ENCODE measurements at regions not wholly inside any gene's neighbourhood (a gene's known extent, or its start where the extent isn't known, plus 50 kb on each side); places are given as distances from the start of the nearest gene placed in this dataset.

DNA sequence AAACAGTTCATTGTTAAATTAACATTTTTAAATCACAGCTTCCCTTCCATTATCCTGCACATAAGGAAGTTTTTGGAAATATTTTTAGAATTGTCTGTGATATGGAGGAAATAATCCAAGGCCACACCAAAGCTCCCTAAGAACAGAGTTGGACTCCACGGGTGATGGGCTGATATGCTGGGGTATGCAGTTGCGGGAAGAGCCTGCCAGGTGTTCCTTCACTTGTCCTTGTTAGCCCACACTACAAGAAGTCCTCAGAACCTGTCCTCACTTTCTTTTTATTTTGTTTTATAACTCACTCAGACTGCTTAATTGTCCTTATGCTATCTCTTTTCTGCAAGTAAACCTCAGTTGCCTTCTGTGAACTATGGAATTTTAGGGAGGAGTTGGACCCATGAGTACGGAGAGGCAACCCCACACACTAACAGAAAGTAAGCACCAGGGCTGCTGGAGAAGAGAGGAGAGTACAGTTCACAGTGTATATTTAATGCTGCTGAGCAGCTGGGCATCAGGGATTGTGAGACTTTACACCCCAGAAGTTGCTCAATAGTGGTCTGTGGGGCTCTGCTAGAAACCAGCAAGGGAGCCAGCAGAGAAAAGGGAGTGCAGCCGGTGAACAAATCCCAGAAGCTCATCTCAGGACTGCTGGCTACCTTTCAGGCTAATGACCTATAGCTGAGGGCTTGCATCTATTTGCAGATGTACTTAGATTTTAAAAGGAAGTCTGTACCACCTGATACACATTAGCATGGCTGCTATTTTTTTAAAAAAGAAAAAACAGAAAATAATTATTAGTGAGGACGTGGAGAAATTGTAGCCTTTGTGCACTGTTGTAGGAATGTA lies 64.6 kb upstream of the FOXN2 start:
- in situ Hi-C loops (cut with MboI; ENCODE audit: low sequenced_read_pairs) = no loop called here

DNA sequence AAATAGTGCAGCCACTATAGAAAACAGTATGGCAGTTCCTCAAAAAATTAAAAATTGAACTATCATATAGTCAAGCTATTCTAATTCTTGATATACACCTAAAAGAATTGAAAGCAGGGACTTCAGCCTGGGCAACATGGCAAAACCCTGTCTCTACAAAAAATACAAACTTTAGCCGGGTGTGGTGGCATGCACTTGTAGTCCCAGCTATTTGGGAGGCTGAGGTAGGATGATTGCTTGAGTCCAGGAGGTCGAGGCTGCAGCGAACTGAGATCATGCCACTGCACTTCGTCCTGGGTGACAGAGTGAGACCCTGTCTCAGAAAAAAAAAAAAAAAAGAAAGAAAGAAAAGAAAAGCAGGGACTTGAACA lies 64.0 kb upstream of the FOXN2 start:
- in situ Hi-C loops (cut with MboI; ENCODE audit: low sequenced_read_pairs) = no loop called here

DNA sequence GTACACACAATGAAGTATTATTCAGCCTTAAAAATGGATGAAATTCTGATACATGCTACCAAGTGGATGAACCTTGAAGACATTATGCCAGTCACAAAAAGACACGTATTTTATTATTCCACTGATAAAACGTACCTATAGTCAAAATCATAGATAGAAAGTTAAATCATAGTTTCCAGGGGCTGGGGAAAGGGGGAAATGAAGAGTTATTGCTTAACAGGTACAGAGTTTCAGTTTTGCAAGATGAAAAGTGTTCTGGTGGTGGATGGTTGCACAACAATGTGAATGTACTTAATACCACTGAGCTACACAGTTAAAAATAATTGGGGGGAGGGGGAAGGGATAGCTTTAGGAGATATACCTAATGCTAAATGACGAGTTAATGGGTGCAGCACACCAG lies 63.5 kb upstream of the FOXN2 start:
- in situ Hi-C loops (cut with MboI; ENCODE audit: low sequenced_read_pairs) = no loop called here

GRCh38 chr2:48251437-48252148 lies 62.9 kb upstream of the FOXN2 start:
- in situ Hi-C loops (cut with MboI; ENCODE audit: low sequenced_read_pairs) = no loop called here

GRCh38 chr2:48253301-48253700 lies 61.2 kb upstream of the FOXN2 start:
- in situ Hi-C loops (cut with MboI; ENCODE audit: low sequenced_read_pairs) = no loop called here

DNA sequence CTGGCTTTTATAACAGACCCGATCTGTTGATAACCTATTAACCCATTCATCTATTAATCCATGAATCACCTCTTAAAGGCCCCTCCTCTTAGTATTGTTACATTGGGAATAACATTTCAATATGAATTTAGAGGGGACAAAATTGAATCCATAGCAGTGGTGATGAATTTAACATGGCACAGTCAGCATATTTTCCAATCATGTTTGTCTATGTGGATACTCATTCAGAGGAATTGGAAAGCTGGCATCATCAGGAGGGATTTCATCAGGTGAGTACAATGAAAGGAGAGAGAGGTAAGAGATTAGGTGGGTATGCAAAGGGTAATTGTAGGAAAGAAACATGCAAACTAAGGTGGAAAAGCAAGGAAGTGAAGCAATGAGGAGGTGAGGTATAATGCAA lies 59.6 kb upstream of the FOXN2 start:
- in situ Hi-C loops (cut with MboI; ENCODE audit: low sequenced_read_pairs) = no loop called here

GRCh38 chr2:48257456-48257855 lies 57.0 kb upstream of the FOXN2 start:
- in situ Hi-C loops (cut with MboI; ENCODE audit: low sequenced_read_pairs) = no loop called here

DNA sequence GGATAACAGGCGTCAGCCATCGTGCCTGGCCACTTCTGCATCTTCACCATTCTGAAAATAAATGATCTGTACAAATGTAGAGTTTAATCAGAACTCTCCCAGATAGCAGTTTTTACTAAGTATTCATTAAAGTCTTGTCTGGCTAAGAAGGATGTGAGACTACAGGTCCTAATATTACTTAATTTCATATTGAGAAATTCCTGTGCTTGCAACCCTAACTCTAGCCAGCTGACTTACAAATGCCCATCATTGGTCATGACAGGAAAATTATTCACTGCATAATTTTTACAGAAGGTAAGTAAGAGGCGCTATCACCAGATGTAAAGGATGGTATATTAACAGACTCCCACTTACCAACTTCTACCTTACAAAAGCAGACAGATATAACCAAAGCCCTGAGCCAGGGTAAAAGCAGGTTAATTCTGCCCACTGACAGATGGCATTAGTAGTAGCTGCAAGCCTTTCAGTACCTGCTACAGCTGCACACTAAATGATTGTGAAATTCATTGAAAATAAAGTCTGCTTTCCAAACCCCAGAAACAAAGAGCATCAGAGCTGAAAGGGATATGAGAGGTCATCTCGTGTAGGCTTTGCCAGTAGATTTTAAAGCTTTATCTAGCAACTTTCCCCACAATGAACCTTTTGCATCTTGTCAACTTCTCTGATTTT lies 55.9 kb upstream of the FOXN2 start:
- in situ Hi-C loops (cut with MboI; ENCODE audit: low sequenced_read_pairs) = no loop called here

GRCh38 chr2:48259811-48260210 lies 54.7 kb upstream of the FOXN2 start:
- in situ Hi-C loops (cut with MboI; ENCODE audit: low sequenced_read_pairs) = no loop called here

DNA sequence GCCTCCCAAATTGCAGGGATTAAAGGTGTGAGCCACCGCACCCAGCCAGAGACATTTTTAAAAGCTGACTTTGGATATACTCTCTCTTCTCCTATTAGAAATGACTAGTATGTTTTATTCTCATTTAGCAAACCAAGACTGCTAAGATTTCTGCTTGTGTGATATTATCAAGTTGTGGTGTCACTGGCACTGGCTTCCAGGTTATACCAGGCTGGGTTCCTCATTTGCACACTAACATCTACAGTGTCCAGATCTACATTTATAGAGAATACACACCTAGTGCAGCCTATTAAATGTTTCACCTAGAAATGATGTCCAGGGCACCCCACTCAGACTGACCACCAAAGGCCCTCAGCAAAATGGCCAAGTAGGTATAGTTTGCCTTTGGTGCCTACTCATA lies 49.9 kb upstream of the FOXN2 start:
- in situ Hi-C loops (cut with MboI; ENCODE audit: low sequenced_read_pairs) = no loop called here
